ENCODE measurements at regions not wholly inside any gene's neighbourhood (a gene's known extent, or its start where the extent isn't known, plus 50 kb on each side); places are given as distances from the start of the nearest gene placed in this dataset.
"Not testable (repeated sequence)": the region's sequence is repeated elsewhere in the genome, so short reads cannot be mapped to it uniquely, and the experiment has no call there.

GRCh38 chr14:105901226-105901625, 374.8 kb downstream of the TMEM121 start:
- TF ChIP-seq TAF1 (conservative IDR thresholded peaks at IDR 0.05) (no peak), CTCF (IDR thresholded peaks at IDR 0.05; ENCODE audit: low read depth, low read length, missing input control) (no peak), HNF4A (conservative IDR thresholded peaks at IDR 0.05) (no peak), JUND (IDR thresholded peaks at IDR 0.05) (no peak), NR2F2 (IDR thresholded peaks at IDR 0.05) (no peak), SP1 (IDR thresholded peaks at IDR 0.05) (no peak), ZBTB33 (IDR thresholded peaks at IDR 0.05) (no peak), ATF3 (IDR thresholded peaks at IDR 0.05) (no peak), MAX (IDR thresholded peaks at IDR 0.05) (no peak), HNF4G (IDR thresholded peaks at IDR 0.05) (no peak), REST (IDR thresholded peaks at IDR 0.05) (no peak), FOXA1 (IDR thresholded peaks at IDR 0.05) (no peak)
- WGBS: 75% methylated on average over 10 of the region's 10 CpGs
- no peak for DNase-seq (ENCODE audit: low spot score)
- Histone ChIP-seq H3K36me3 (ENCODE audit: control insufficient read depth in 4 of 4, insufficient read depth in 3 of 4, low read depth in 1 of 4, low read length in 3 of 4) (no peaks in the 10 kb centered on the region), H3K9ac (ENCODE audit: low read depth in 1 of 2, low read length in 2 of 2) (no peak overlapping the region), H3K4me1 (ENCODE audit: control insufficient read depth in 4 of 4, insufficient read depth in 4 of 4, low read length in 3 of 4) (peaks cover 0 to 14% (median 10%) of the 10 kb centered on the region in 4 donors), H3K27ac (ENCODE audit: low read depth in 1 of 2, low read length in 2 of 2) (no peak overlapping the region), H3K27me3 (ENCODE audit: control insufficient read depth in 4 of 4, insufficient read depth in 4 of 4, low read length in 3 of 4) (no peaks in the 10 kb centered on the region), H3K9me3 (ENCODE audit: control insufficient read depth in 4 of 4, low read length in 3 of 4) (no peaks in the 10 kb centered on the region), H3K4me3 (ENCODE audit: low read depth in 1 of 3, low read length in 3 of 3) (no peak overlapping the region)

- TF ChIP-seq JUND (IDR thresholded peaks at IDR 0.05) (no peak), ATF3 (IDR thresholded peaks at IDR 0.05) (no peak), CTCF (IDR thresholded peaks at IDR 0.05; ENCODE audit: low read depth, low read length, missing input control) (no peak), EGR1 (IDR thresholded peaks at IDR 0.05; ENCODE audit: low read depth in 2 of 2) (no peak), RXRA (IDR thresholded peaks at IDR 0.05) (no peak), ZBTB33 (IDR thresholded peaks at IDR 0.05) (no peak)
- Histone ChIP-seq H3K9me3 (ENCODE audit: control insufficient read depth in 4 of 4, low read length in 3 of 4) (no peaks in the 10 kb centered on the region), H3K9ac (ENCODE audit: low read depth in 1 of 2, low read length in 2 of 2) (no peak overlapping the region), H3K4me3 (ENCODE audit: low read depth in 1 of 3, low read length in 3 of 3) (no peak overlapping the region), H3K4me1 (ENCODE audit: control insufficient read depth in 4 of 4, insufficient read depth in 4 of 4, low read length in 3 of 4) (peaks cover 0 to 17% (median 12%) of the 10 kb centered on the region in 4 donors), H3K27ac (ENCODE audit: low read depth in 1 of 2, low read length in 2 of 2) (no peak overlapping the region), H3K36me3 (ENCODE audit: control insufficient read depth in 4 of 4, insufficient read depth in 3 of 4, low read depth in 1 of 4, low read length in 3 of 4) (no peaks in the 10 kb centered on the region), H3K27me3 (ENCODE audit: control insufficient read depth in 4 of 4, insufficient read depth in 4 of 4, low read length in 3 of 4) (no peaks in the 10 kb centered on the region)
- no peak for DNase-seq (ENCODE audit: low spot score)
- 77% methylated on average over 15 of the region's 15 CpGs for WGBS
Observed at GRCh38 chr14:105902131-105902898, 375.9 kb downstream of the TMEM121 start.

GRCh38 chr14:105902899-105903165, 376.4 kb downstream of the TMEM121 start:
- WGBS: 77% methylated on average over 9 of the region's 9 CpGs
- H3K4me3 ChIP-seq (ENCODE audit: low read depth in 1 of 3, low read length in 3 of 3); H3K9me3 ChIP-seq (ENCODE audit: control insufficient read depth in 4 of 4, low read length in 3 of 4); H3K27me3 ChIP-seq (ENCODE audit: control insufficient read depth in 4 of 4, insufficient read depth in 4 of 4, low read length in 3 of 4); DNase-seq (ENCODE audit: low spot score); H3K36me3 ChIP-seq (ENCODE audit: control insufficient read depth in 4 of 4, insufficient read depth in 3 of 4, low read depth in 1 of 4, low read length in 3 of 4); H3K9ac ChIP-seq (ENCODE audit: low read depth in 1 of 2, low read length in 2 of 2); H3K27ac ChIP-seq (ENCODE audit: low read depth in 1 of 2, low read length in 2 of 2): not testable (repeated sequence)
- H3K4me1 ChIP-seq (ENCODE audit: control insufficient read depth in 4 of 4, insufficient read depth in 4 of 4, low read length in 3 of 4): peaks cover 0 to 12% (median 7%) of the 10 kb centered on the region in 4 donors
